Right ventricle myocardium superior (tissue), 1 donor: ENCODE measurements at regions not wholly inside any gene's neighbourhood (a gene's known extent, or its start where the extent isn't known, plus 50 kb on each side); places are given as distances from the start of the nearest gene placed in this dataset.

Source experiments
- ATAC-seq: fragments of 200-7000 bp; cut with Tn5 transposase; one replicate; pipeline ENCODE4 v1.9.1; 2020; ENCODE audit warnings: mild to moderate bottlenecking; ENCODE audit not compliant: poor library complexity
- DNase-seq: peaks from one replicate; pipeline ENCODE4 v3.0.0-alpha.2; 2020
- intact Hi-C: fragments of 100-400 bp; cut with DNase I; formaldehyde crosslinking; loops from one replicate; pipeline ENCODE4 v1.11.2; 2022
- donor health status: DM: no; HTN: yes; CAD: no; lungs with severe emphysema.

- intact Hi-C loops = no loop called here
- no peak for ATAC-seq
- DNase-seq = no peak
Measured at GRCh38 chr14:53517270-53517960, 364.3 kb upstream of the DDHD1 start.

DNA sequence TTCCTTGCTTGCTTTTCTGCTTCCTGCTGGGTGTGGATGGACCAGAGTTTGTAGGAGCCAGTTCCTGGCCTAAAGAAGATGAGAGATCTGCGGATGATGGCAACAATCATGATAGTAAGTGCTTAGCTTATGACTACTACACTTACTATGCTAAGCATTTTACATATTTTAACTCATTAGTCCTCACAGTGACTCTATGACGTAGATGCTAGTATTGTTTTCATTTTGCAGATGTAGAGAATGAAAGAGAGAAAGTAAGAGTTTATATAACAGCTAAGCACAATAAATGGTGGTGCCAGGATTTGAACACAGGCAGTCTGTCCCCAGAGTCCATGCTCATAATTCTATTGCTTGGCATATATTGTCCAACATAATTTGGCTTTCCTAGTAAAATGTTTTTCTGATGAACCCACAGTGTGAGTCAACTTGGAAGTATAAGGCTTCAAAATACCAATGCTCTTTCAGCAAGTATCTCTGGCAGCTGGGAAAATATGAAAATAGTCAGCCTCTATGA lies 363.2 kb upstream of the DDHD1 start:
- ATAC-seq (no peak), DNase-seq (no peak)
- intact Hi-C loops = no loop called here

GRCh38 chr14:53515276-53515675 lies 362.2 kb upstream of the DDHD1 start:
- intact Hi-C loops = no loop called here
- ATAC-seq (no peak), DNase-seq (no peak)

DNA sequence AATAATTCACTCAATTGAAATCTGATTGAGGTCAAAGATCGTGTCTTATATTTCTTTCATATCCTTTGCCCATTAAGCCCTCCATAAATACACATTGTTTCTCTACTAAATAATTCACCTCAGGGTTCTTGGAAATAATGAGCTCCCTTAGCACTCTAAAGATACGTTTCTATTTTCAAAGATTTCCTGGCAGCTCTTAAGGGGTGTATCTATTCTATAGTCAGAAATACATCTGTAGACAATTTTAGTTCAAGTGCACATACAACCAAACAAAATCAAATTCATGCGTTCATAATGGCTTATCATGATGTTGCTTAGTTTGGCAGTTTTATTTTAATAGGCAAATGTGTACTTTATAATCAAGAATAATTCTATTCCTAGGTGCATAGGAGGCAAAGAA lies 361.1 kb upstream of the DDHD1 start:
- DNase-seq (no peak), ATAC-seq (no peak)
- intact Hi-C loops = no loop called here

DNA sequence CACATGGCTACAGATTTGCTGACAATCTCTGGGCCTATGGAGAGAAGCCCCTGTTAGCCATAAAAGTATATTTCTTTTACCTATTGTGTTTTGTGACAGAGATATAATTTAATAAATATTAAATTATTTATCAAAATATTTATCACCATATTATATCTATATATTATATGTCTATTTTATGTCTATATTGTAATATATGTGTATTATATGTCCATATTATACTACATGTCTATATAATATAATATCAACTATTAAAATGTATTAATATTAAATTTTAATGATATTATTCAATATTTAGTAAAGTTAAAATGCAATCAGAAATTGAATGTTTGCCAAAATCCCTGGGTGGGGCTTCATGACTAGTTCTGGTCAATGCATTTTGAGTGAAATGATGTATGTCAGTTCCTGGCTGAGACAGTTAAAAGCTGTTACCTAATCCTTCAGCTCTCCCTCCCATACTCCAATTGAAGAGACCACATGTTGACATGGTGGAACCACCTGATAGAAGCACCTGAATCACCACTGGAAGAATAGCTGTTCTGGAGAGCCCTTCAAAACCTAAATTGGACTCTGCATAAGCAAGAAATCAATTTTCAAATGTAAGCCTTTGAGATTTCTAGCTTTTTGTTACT lies 357.3 kb upstream of the DDHD1 start:
- DNase-seq = no peak

GRCh38 chr14:53509276-53510244 lies 356.4 kb upstream of the DDHD1 start:
- ATAC-seq (peak; percentile 89), DNase-seq (peak; percentile 61)
- intact Hi-C loops = no loop called here

More for the DNA sequence above, 357.3 kb upstream of the DDHD1 start:
- intact Hi-C loops = no loop called here
- no peak for ATAC-seq

- no peak for DNase-seq
- intact Hi-C loops = no loop called here
- ATAC-seq = no peak
Measured at GRCh38 chr14:53501361-53502211, 348.5 kb upstream of the DDHD1 start.

- DNase-seq (no peak), ATAC-seq (no peak)
- intact Hi-C loops = no loop called here
Measured at GRCh38 chr14:53500191-53500590, 347.1 kb upstream of the DDHD1 start.

DNA sequence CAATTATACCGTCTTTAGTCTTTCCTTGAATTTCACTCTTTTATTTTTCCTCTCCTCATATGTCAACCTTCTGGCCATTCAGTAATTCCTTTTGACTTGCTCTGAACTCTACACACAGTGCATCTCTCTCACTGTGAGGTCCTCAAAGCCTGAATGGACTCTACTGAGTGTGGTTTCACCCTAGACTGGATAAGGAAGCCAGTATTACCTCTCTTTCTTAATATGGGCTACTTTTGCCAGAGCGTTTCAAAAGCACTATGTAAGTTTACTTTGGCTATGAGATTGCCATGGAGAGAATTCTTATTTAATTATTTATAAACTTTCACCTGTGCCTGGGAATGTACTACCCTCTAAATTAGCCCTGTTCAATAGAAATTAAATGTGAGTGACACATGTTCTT lies 343.5 kb upstream of the DDHD1 start:
- ATAC-seq = no peak
- DNase-seq = no peak
- intact Hi-C loops = no loop called here

- ATAC-seq (no peak), DNase-seq (no peak)
- intact Hi-C loops = no loop called here
Measured at GRCh38 chr14:53495846-53496343, 342.8 kb upstream of the DDHD1 start.

GRCh38 chr14:53494587-53494986 lies 341.5 kb upstream of the DDHD1 start:
- ATAC-seq (no peak), DNase-seq (no peak)
- intact Hi-C loops = no loop called here

- no peak for DNase-seq
- intact Hi-C loops = no loop called here
- no peak for ATAC-seq
Measured at GRCh38 chr14:53493860-53494259, 340.7 kb upstream of the DDHD1 start.

- ATAC-seq (no peak), DNase-seq (no peak)
- intact Hi-C loops = no loop called here
Measured at GRCh38 chr14:53493320-53493719, 340.2 kb upstream of the DDHD1 start.

- DNase-seq = no peak
- ATAC-seq = no peak
- intact Hi-C loops = no loop called here
Measured at GRCh38 chr14:53491884-53492277, 338.8 kb upstream of the DDHD1 start.

DNA sequence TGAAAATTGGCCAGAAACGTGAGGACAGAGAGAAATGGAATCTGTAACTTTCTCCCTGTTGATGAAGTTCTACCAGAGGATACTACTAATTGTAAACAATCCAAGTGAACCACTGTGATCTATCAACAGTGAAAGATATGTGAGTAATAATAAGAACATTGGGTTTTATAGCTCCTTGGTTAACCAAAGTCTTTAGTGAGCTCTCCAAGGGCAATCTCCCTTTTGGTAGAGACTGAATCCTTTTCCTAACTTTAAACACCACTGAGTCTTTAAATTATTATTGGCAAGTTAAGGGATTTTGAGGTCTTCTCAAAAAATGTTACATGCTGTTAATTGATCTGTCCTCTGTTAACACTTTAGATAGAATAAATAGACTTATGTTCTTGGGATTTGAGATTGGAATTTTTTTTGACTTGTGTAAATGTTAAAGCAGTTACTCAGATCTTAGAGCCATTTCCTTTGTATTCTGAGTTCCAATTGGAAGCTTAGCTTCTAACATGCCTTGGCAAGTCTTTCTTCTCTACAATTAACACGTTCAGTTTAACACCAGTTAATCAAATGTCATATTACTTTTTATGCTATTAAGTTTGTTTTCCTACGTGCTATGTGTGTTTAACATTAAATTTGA lies 338.2 kb upstream of the DDHD1 start:
- DNase-seq (no peak), ATAC-seq (no peak)
- intact Hi-C loops = no loop called here

GRCh38 chr14:53478174-53478573 lies 325.1 kb upstream of the DDHD1 start:
- DNase-seq (no peak), ATAC-seq (no peak)
- intact Hi-C loops = no loop called here

DNA sequence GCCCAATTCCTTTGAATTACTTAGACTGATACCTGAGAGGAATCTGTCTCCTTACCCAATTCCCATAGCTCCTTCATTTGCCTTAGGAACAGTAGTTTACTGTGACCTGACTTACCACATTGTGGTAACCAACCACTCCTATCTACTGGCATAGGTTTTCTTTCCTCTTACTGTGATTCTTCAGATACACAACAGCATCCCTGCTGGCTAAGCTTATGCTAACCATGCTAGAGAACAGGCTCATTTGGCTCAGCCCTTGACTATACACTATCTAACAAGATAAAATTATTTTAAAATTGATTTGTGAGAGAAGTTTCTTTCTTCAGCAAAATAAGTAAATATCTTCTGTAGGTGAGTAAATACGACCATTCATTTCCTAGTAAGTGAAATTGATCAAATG lies 320.4 kb upstream of the DDHD1 start:
- intact Hi-C loops = no loop called here
- DNase-seq = no peak
- ATAC-seq = no peak

DNA sequence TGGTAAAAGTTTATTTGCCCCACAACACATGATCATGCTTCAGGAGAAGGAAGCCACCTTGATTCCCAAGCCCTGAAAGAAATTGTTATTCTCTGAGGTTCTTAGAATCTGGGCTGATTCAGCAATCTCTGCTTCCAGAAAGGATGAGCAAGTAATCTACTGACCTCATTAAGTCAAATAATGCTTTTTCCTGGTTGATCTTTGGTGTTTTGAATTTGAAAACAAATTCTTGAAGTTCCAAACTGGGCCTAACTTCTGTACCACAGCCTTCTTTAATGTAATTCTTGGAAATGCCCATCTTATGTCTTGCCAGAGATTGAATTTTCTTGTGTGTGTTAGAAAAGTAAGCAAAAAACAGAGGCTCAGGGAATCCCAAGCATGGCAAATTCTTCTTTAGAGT lies 319.2 kb upstream of the DDHD1 start:
- intact Hi-C loops = no loop called here
- no peak for ATAC-seq

More for the DNA sequence above, 319.2 kb upstream of the DDHD1 start:
- DNase-seq = no peak
